Peyer's patch (tissue), 4 donors: ENCODE measurements at regions not wholly inside any gene's neighbourhood (a gene's known extent, or its start where the extent isn't known, plus 50 kb on each side); places are given as distances from the start of the nearest gene placed in this dataset.

Experiments
- DNase-seq, 3 donors: peaks; one replicate each; pipeline ENCODE4 v3.0.0-alpha.2; 2017 to 2019
- H3K27ac ChIP-seq, 4 donors: fragments of 200-600 bp; sonication (generic); one replicate each; pipeline ENCODE4 v1.5.1; 2016 to 2019
- H3K27me3 ChIP-seq, 2 donors: fragments of 200-600 bp; sonication (generic); one replicate each; pipeline ENCODE4 v1.5.1; 2019
- H3K36me3 ChIP-seq, 3 donors: fragments of 200-600 bp; sonication (generic); one replicate each; pipeline ENCODE4 v1.5.1; 2016 to 2019
- H3K4me1 ChIP-seq, 4 donors: fragments of 200-600 bp; sonication (generic); one replicate each; pipeline ENCODE4 v1.5.1; 2016 to 2019
- H3K4me3 ChIP-seq, 4 donors: fragments of 200-600 bp; sonication (generic); 1 replicate in 3 of 4; 2 replicates in 1 of 4; pipeline ENCODE4 v1.5.1; 2016 to 2019; ENCODE audit warnings: mild to moderate bottlenecking in 1 of 4
- H3K9me3 ChIP-seq, 4 donors: fragments of 200-600 bp; sonication (generic); one replicate each; pipeline ENCODE4 v1.5.1; 2016 to 2019; ENCODE audit warnings: mild to moderate bottlenecking in 1 of 4
- CTCF ChIP-seq, 6 experiments: fragments of 450-650 bp in 4 of 6; fragments of 200-600 bp in 2 of 6; sonication (generic) in 1 of 6; IDR thresholded peaks; one replicate each; pipeline ENCODE4 v1.5.1; 2017 to 2019; ENCODE audit warnings: antibody characterized with exemption in 6 of 6, mild to moderate bottlenecking in 3 of 6, moderate library complexity in 1 of 6
- POLR2A ChIP-seq, 2 donors: fragments of 450-650 bp; IDR thresholded peaks; one replicate each; pipeline ENCODE4 v1.5.1; 2017; ENCODE audit warnings: antibody characterized with exemption in 2 of 2, mild to moderate bottlenecking in 2 of 2, moderate library complexity in 2 of 2

- peaks cover 0 to 7% (median 1%) of the 10 kb centered on the region in 4 donors for H3K9me3 ChIP-seq
- no peaks in the 10 kb centered on the region for H3K27me3 ChIP-seq
- no peak overlapping the region for H3K27ac ChIP-seq
- H3K4me3 ChIP-seq, result no peak overlapping the region
- H3K36me3 ChIP-seq, result no peaks in the 10 kb centered on the region
- no peaks in the 10 kb centered on the region for H3K4me1 ChIP-seq
- TF ChIP-seq POLR2A (IDR thresholded peaks at IDR 0.05) (no peak), CTCF (IDR thresholded peaks at IDR 0.05) (no peak)
- no peak for DNase-seq
Measured at GRCh38 chr16:87190288-87191230, 126.6 kb downstream of the C16orf95 start.

- Histone ChIP-seq H3K9me3 (peaks cover 0 to 7% (median 1%) of the 10 kb centered on the region in 4 donors), H3K27ac (no peak overlapping the region), H3K36me3 (no peaks in the 10 kb centered on the region), H3K27me3 (no peaks in the 10 kb centered on the region), H3K4me3 (no peak overlapping the region), H3K4me1 (no peaks in the 10 kb centered on the region)
- TF ChIP-seq POLR2A (IDR thresholded peaks at IDR 0.05) (no peak), CTCF (IDR thresholded peaks at IDR 0.05) (no peak)
- no peak for DNase-seq
Measured at GRCh38 chr16:87192452-87193073, 124.6 kb downstream of the C16orf95 start.

- peaks cover 0 to 7% (median 1%) of the 10 kb centered on the region in 4 donors for H3K9me3 ChIP-seq
- no peak for TF ChIP-seq CTCF (IDR thresholded peaks at IDR 0.05)
- no peak for TF ChIP-seq POLR2A (IDR thresholded peaks at IDR 0.05)
- no peaks in the 10 kb centered on the region for H3K27me3 ChIP-seq
- no peak overlapping the region for H3K4me3 ChIP-seq
- no peaks in the 10 kb centered on the region for H3K4me1 ChIP-seq
- no peak overlapping the region for H3K27ac ChIP-seq
- DNase-seq, result no peak
- no peaks in the 10 kb centered on the region for H3K36me3 ChIP-seq
Measured at GRCh38 chr16:87194172-87194571, 123.0 kb downstream of the C16orf95 start.

GRCh38 chr16:87195161-87195560, 122.0 kb downstream of the C16orf95 start:
- Histone ChIP-seq H3K9me3 (peaks cover 0 to 3% (median 0%) of the 10 kb centered on the region in 4 donors), H3K27me3 (no peaks in the 10 kb centered on the region), H3K4me1 (no peaks in the 10 kb centered on the region), H3K4me3 (no peak overlapping the region), H3K36me3 (no peaks in the 10 kb centered on the region), H3K27ac (no peak overlapping the region)
- no peak for DNase-seq
- TF ChIP-seq POLR2A (IDR thresholded peaks at IDR 0.05) (no peak), CTCF (IDR thresholded peaks at IDR 0.05) (no peak)

- Histone ChIP-seq H3K4me1 (no peaks in the 10 kb centered on the region), H3K36me3 (no peaks in the 10 kb centered on the region), H3K9me3 (no peaks in the 10 kb centered on the region), H3K4me3 (no peak overlapping the region), H3K27ac (no peak overlapping the region), H3K27me3 (no peaks in the 10 kb centered on the region)
- TF ChIP-seq POLR2A (IDR thresholded peaks at IDR 0.05), result no peak
- no peak for TF ChIP-seq CTCF (IDR thresholded peaks at IDR 0.05)
- no peak for DNase-seq
Measured at GRCh38 chr16:87196231-87196630, 121.0 kb downstream of the C16orf95 start.
